AG09319 (cell line): ENCODE measurements at regions not wholly inside any gene's neighbourhood (a gene's known extent, or its start where the extent isn't known, plus 50 kb on each side); places are given as distances from the start of the nearest gene placed in this dataset.
"Not testable (repeated sequence)": the region's sequence is repeated elsewhere in the genome, so short reads cannot be mapped to it uniquely, and the experiment has no call there.

Experiments
- DNase-seq: peaks from one replicate; pipeline ENCODE4 v3.0.0-alpha.2; 2010; ENCODE audit warnings: low read depth; ENCODE audit errors: extremely low read depth
- CTCF ChIP-seq: IDR thresholded peaks from 2 replicates; pipeline ENCODE4 v1.5.1; 2011; ENCODE audit warnings: low read depth, mild to moderate bottlenecking, inconsistent platforms, low read length, moderate library complexity

- TF ChIP-seq CTCF = no peak
- DNase-seq = no peak
These were observed 499.0 kb upstream of the SLC35B3 start for GRCh38 chr6:8934318-8934717.

- TF ChIP-seq CTCF = no peak
These were observed 494.7 kb upstream of the SLC35B3 start for GRCh38 chr6:8930009-8930408.

GRCh38 chr6:8920244-8920643, 484.9 kb upstream of the SLC35B3 start:
- not testable (repeated sequence) for DNase-seq

More at GRCh38 chr6:8930009-8930408, 494.7 kb upstream of the SLC35B3 start:
- DNase-seq = no peak

- no peak for DNase-seq
- no peak for TF ChIP-seq CTCF
These were observed 482.9 kb upstream of the SLC35B3 start for GRCh38 chr6:8918196-8918595.

GRCh38 chr6:8914700-8915099, 479.4 kb upstream of the SLC35B3 start:
- TF ChIP-seq CTCF = no peak
- no peak for DNase-seq

- no peak for TF ChIP-seq CTCF
- no peak for DNase-seq
These were observed 473.3 kb upstream of the SLC35B3 start for GRCh38 chr6:8908638-8909037.

- TF ChIP-seq CTCF = no peak
- DNase-seq = no peak
These were observed 471.4 kb upstream of the SLC35B3 start for GRCh38 chr6:8906699-8907098.

- no peak for TF ChIP-seq CTCF
- DNase-seq = no peak
These were observed 470.4 kb upstream of the SLC35B3 start for GRCh38 chr6:8905757-8906156.
